Smooth muscle cell (in vitro differentiated cells): ENCODE measurements at regions not wholly inside any gene's neighbourhood (a gene's known extent, or its start where the extent isn't known, plus 50 kb on each side); places are given as distances from the start of the nearest gene placed in this dataset.

Source experiments
- DNase-seq: peaks from one replicate; lab custom pipeline; 2025; ENCODE audit not compliant: unreplicated experiment; lab: John Stamatoyannopoulos, UW
- H2AFZ ChIP-seq: fragments of 200-600 bp; sonication (generic); 2 replicates; pipeline ENCODE4 v1.6.0; 2016; ENCODE audit warnings: antibody characterized with exemption, low read depth, mild to moderate bottlenecking
- H3F3A ChIP-seq: fragments of 200-600 bp; sonication (generic); 2 replicates; pipeline ENCODE4 v1.6.0; 2017; ENCODE audit warnings: antibody characterized with exemption, low read depth
- H3K27ac ChIP-seq: fragments of 200-600 bp; sonication (generic); 2 replicates; pipeline ENCODE4 v1.5.1; 2016; ENCODE audit warnings: low read depth, mild to moderate bottlenecking
- H3K27me3 ChIP-seq: fragments of 200-600 bp; sonication (generic); 2 replicates; pipeline ENCODE4 v1.6.1; 2016; ENCODE audit warnings: low read depth, mild to moderate bottlenecking
- H3K36me3 ChIP-seq: fragments of 200-600 bp; sonication (generic); 2 replicates; pipeline ENCODE4 v1.5.1; 2016; ENCODE audit warnings: low read depth
- H3K4me1 ChIP-seq: fragments of 200-600 bp; sonication (generic); 2 replicates; pipeline ENCODE4 v1.5.1; 2016; ENCODE audit warnings: low read depth
- H3K4me2 ChIP-seq: fragments of 200-600 bp; sonication (generic); 2 replicates; pipeline ENCODE4 v1.6.0; 2016; ENCODE audit warnings: mild to moderate bottlenecking
- H3K4me3 ChIP-seq: fragments of 200-600 bp; sonication (generic); 2 replicates; pipeline ENCODE4 v1.5.1; 2016; ENCODE audit warnings: mild to moderate bottlenecking
- H3K79me2 ChIP-seq: fragments of 200-600 bp; sonication (generic); 2 replicates; pipeline ENCODE4 v1.6.0; 2016; ENCODE audit warnings: low read depth, mild to moderate bottlenecking
- H3K9ac ChIP-seq: fragments of 200-600 bp; sonication (generic); 2 replicates; pipeline ENCODE4 v1.6.0; 2016; ENCODE audit warnings: low read depth
- H3K9me3 ChIP-seq: fragments of 200-600 bp; sonication (generic); replicated peaks from 2 replicates; pipeline ENCODE4 v1.5.1; 2016; ENCODE audit warnings: low read depth
- H4K20me1 ChIP-seq: fragments of 200-600 bp; sonication (generic); 2 replicates; pipeline ENCODE4 v1.6.0; 2016; ENCODE audit warnings: low read depth
- CTCF ChIP-seq: fragments of 200-600 bp; sonication (generic); IDR thresholded peaks from 2 replicates; pipeline ENCODE4 v1.5.1; 2017; ENCODE audit warnings: borderline replicate concordance, mild to moderate bottlenecking, antibody characterized with exemption; ENCODE audit not compliant: insufficient read depth, poor library complexity, severe bottlenecking
- WGBS: methylation state at CpG from one replicate; pipeline ENCODE4 v1.1.7; 2016; ENCODE audit warnings: low lambda C conversion rate; 5-methylcytosine and 5-hydroxymethylcytosine counted together

GRCh38 chr2:54065411-54065810, 50.0 kb upstream of the ACYP2 start:
- Histone ChIP-seq H3K4me1 (no peaks in the 10 kb centered on the region), H3K27me3 (no peaks in the 10 kb centered on the region), H3F3A (peaks cover 10% of the 10 kb centered on the region), H3K9ac (peak overlapping the region; percentile 12), H3K9me3 (no peaks in the 10 kb centered on the region), H3K79me2 (no peaks in the 10 kb centered on the region), H3K36me3 (no peaks in the 10 kb centered on the region), H3K4me2 (peak overlapping the region; percentile 78), H3K4me3 (no peak overlapping the region), H3K27ac (peak overlapping the region; percentile 82), H2AFZ (no peak overlapping the region), H4K20me1 (no peaks in the 10 kb centered on the region)
- WGBS: 20% methylated on average over 2 of the region's 2 CpGs
- DNase-seq: peak; percentile 3
- TF ChIP-seq CTCF: no peak

GRCh38 chr2:54063967-54064535, 51.4 kb upstream of the ACYP2 start:
- Histone ChIP-seq H3K36me3 (no peaks in the 10 kb centered on the region), H2AFZ (no peak overlapping the region), H3K4me3 (no peak overlapping the region), H3K9me3 (no peaks in the 10 kb centered on the region), H3K27me3 (no peaks in the 10 kb centered on the region), H3K79me2 (no peaks in the 10 kb centered on the region), H3F3A (peaks cover 10% of the 10 kb centered on the region), H3K9ac (no peak overlapping the region), H3K4me1 (no peaks in the 10 kb centered on the region), H3K4me2 (no peak overlapping the region), H3K27ac (peak overlapping the region; percentile 82), H4K20me1 (no peaks in the 10 kb centered on the region)
- 100% methylated on average over 3 of the region's 3 CpGs for WGBS
- TF ChIP-seq CTCF: no peak
- DNase-seq: no peak

GRCh38 chr2:54062401-54062800, 53.0 kb upstream of the ACYP2 start:
- WGBS: 97% methylated on average over 1 of the region's 1 CpG
- no peak for DNase-seq
- Histone ChIP-seq H3F3A (peaks cover 10% of the 10 kb centered on the region), H3K27me3 (no peaks in the 10 kb centered on the region), H3K4me2 (no peak overlapping the region), H3K36me3 (no peaks in the 10 kb centered on the region), H3K79me2 (no peaks in the 10 kb centered on the region), H2AFZ (no peak overlapping the region), H3K9ac (no peak overlapping the region), H3K27ac (no peak overlapping the region), H4K20me1 (no peaks in the 10 kb centered on the region), H3K4me1 (no peaks in the 10 kb centered on the region), H3K4me3 (no peak overlapping the region), H3K9me3 (no peaks in the 10 kb centered on the region)
- no peak for TF ChIP-seq CTCF

- no peak overlapping the region for H3K4me2 ChIP-seq
- H4K20me1 ChIP-seq: no peaks in the 10 kb centered on the region
- H3K36me3 ChIP-seq: no peaks in the 10 kb centered on the region
- no peak for TF ChIP-seq CTCF
- 97% methylated on average over 1 of the region's 1 CpG for WGBS
- no peak overlapping the region for H2AFZ ChIP-seq
- H3K79me2 ChIP-seq: no peaks in the 10 kb centered on the region
- DNase-seq: no peak
- H3K4me1 ChIP-seq: no peaks in the 10 kb centered on the region
- no peaks in the 10 kb centered on the region for H3K27me3 ChIP-seq
- no peak overlapping the region for H3K4me3 ChIP-seq
- no peak overlapping the region for H3K9ac ChIP-seq
- H3K9me3 ChIP-seq: no peaks in the 10 kb centered on the region
- no peak overlapping the region for H3K27ac ChIP-seq
- peaks cover 8% of the 10 kb centered on the region for H3F3A ChIP-seq
Observed at GRCh38 chr2:54061272-54061671, 54.1 kb upstream of the ACYP2 start.
